Subcutaneous abdominal adipose tissue (tissue), 5 donors: ENCODE measurements at regions not wholly inside any gene's neighbourhood (a gene's known extent, or its start where the extent isn't known, plus 50 kb on each side); places are given as distances from the start of the nearest gene placed in this dataset.
"Not testable (repeated sequence)": the region's sequence is repeated elsewhere in the genome, so short reads cannot be mapped to it uniquely, and the experiment has no call there.

Experiments used
- H3K27ac ChIP-seq: one replicate; pipeline ENCODE4 v1.7.0; 2013; ENCODE audit warnings: low read depth, mild to moderate bottlenecking, inconsistent platforms, low read length, moderate library complexity
- H3K27me3 ChIP-seq, 5 donors: one replicate each; pipeline ENCODE4 v1.7.0; 2013; ENCODE audit warnings: low read length in 5 of 5, inconsistent platforms in 1 of 5; ENCODE audit not compliant: control insufficient read depth in 5 of 5, insufficient read depth in 4 of 5
- H3K36me3 ChIP-seq, 5 donors: one replicate each; pipeline ENCODE4 v1.7.0; 2013; ENCODE audit warnings: low read length in 5 of 5; ENCODE audit not compliant: control insufficient read depth in 5 of 5, insufficient read depth in 5 of 5
- H3K4me1 ChIP-seq, 5 donors: one replicate each; pipeline ENCODE4 v1.7.0; 2013; ENCODE audit warnings: low read length in 5 of 5, mild to moderate bottlenecking in 3 of 5, moderate library complexity in 1 of 5; ENCODE audit not compliant: control insufficient read depth in 5 of 5, insufficient read depth in 5 of 5
- H3K4me3 ChIP-seq, 5 donors: one replicate each; pipeline ENCODE4 v1.7.0; 2013; ENCODE audit warnings: low read length in 5 of 5, low read depth in 1 of 5
- H3K9ac ChIP-seq, 5 donors: one replicate each; pipeline ENCODE4 v1.7.0; 2013; ENCODE audit warnings: low read length in 5 of 5, mild to moderate bottlenecking in 4 of 5, moderate library complexity in 3 of 5
- H3K9me3 ChIP-seq, 5 donors: one replicate each; pipeline ENCODE4 v1.7.0; 2013; ENCODE audit warnings: low read length in 5 of 5; ENCODE audit not compliant: control insufficient read depth in 5 of 5
- donor health status: healthy.
- donor health status: healthy.
- donor health status: healthy.
- donor health status: healthy.
- donor health status: healthy.

- Histone ChIP-seq H3K36me3 (no peaks in the 10 kb centered on the region), H3K4me3 (no peak overlapping the region), H3K4me1 (peaks cover 0 to 7% (median 0%) of the 10 kb centered on the region in 5 donors), H3K9ac (no peak overlapping the region), H3K27ac (no peak overlapping the region), H3K9me3 (no peaks in the 10 kb centered on the region), H3K27me3 (no peaks in the 10 kb centered on the region)
Observed at GRCh38 chr5:115751176-115751575, 65.3 kb downstream of the CDO1 start.

GRCh38 chr5:115749016-115749415 is 67.4 kb downstream of the CDO1 start:
- no peak overlapping the region for H3K9ac ChIP-seq
- H3K4me3 ChIP-seq, result no peak overlapping the region
- no peak overlapping the region for H3K27ac ChIP-seq
- no peaks in the 10 kb centered on the region for H3K36me3 ChIP-seq
- H3K9me3 ChIP-seq, result peaks cover 0 to 10% (median 5%) of the 10 kb centered on the region in 5 donors
- H3K4me1 ChIP-seq, result peaks cover 0 to 7% (median 0%) of the 10 kb centered on the region in 5 donors
- no peaks in the 10 kb centered on the region for H3K27me3 ChIP-seq

GRCh38 chr5:115739245-115739644 is 77.2 kb downstream of the CDO1 start:
- H3K9ac ChIP-seq, result not testable (repeated sequence)

GRCh38 chr5:115738830-115739229 is 77.6 kb downstream of the CDO1 start:
- no peak overlapping the region for H3K9ac ChIP-seq
- H3K9me3 ChIP-seq, result peaks cover 0 to 2% (median 0%) of the 10 kb centered on the region in 5 donors
- no peaks in the 10 kb centered on the region for H3K27me3 ChIP-seq
- peaks cover 0 to 18% (median 12%) of the 10 kb centered on the region in 5 donors for H3K4me1 ChIP-seq
- H3K36me3 ChIP-seq, result no peaks in the 10 kb centered on the region
- no peak overlapping the region for H3K4me3 ChIP-seq
- no peak overlapping the region for H3K27ac ChIP-seq

More at GRCh38 chr5:115739245-115739644, 77.2 kb downstream of the CDO1 start:
- H3K36me3 ChIP-seq, H3K4me3 ChIP-seq, H3K27me3 ChIP-seq, H3K9me3 ChIP-seq, H3K27ac ChIP-seq: not testable (repeated sequence)
- peaks cover 0 to 15% (median 11%) of the 10 kb centered on the region in 5 donors for H3K4me1 ChIP-seq

- Histone ChIP-seq H3K9ac (no peak overlapping the region), H3K4me3 (no peak overlapping the region), H3K9me3 (peaks cover 0 to 2% (median 0%) of the 10 kb centered on the region in 5 donors), H3K27ac (no peak overlapping the region), H3K36me3 (no peaks in the 10 kb centered on the region), H3K4me1 (peaks cover 0 to 27% (median 16%) of the 10 kb centered on the region in 5 donors), H3K27me3 (no peaks in the 10 kb centered on the region)
Observed at GRCh38 chr5:115737452-115737851, 79.0 kb downstream of the CDO1 start.

GRCh38 chr5:115736690-115737005 is 79.8 kb downstream of the CDO1 start:
- Histone ChIP-seq H3K4me3 (no peak overlapping the region), H3K9me3 (peaks cover 0 to 2% (median 0%) of the 10 kb centered on the region in 5 donors), H3K36me3 (no peaks in the 10 kb centered on the region), H3K9ac (peak overlapping the region in 1 of 5 donors; percentile 56), H3K4me1 (peaks cover 0 to 32% (median 19%) of the 10 kb centered on the region in 5 donors), H3K27me3 (no peaks in the 10 kb centered on the region), H3K27ac (peak overlapping the region; percentile 92)

- Histone ChIP-seq H3K9me3 (peaks cover 0 to 2% (median 0%) of the 10 kb centered on the region in 5 donors), H3K27me3 (no peaks in the 10 kb centered on the region), H3K9ac (peak overlapping the region in 1 of 5 donors; percentile 56), H3K36me3 (no peaks in the 10 kb centered on the region), H3K4me1 (peaks cover 0 to 34% (median 19%) of the 10 kb centered on the region in 5 donors), H3K27ac (peak overlapping the region; percentile 92), H3K4me3 (no peak overlapping the region)
Observed at GRCh38 chr5:115736004-115736689, 80.3 kb downstream of the CDO1 start.

- H3K4me3 ChIP-seq, result no peak overlapping the region
- peaks cover 0 to 34% (median 19%) of the 10 kb centered on the region in 5 donors for H3K4me1 ChIP-seq
- no peaks in the 10 kb centered on the region for H3K36me3 ChIP-seq
- no peaks in the 10 kb centered on the region for H3K27me3 ChIP-seq
- peak overlapping the region; percentile 92 for H3K27ac ChIP-seq
- no peaks in the 10 kb centered on the region for H3K9me3 ChIP-seq
- H3K9ac ChIP-seq, result peak overlapping the region in 1 of 5 donors; percentile 67
Observed at GRCh38 chr5:115735108-115735998, 81.1 kb downstream of the CDO1 start.

GRCh38 chr5:115733607-115734006 is 82.9 kb downstream of the CDO1 start:
- Histone ChIP-seq H3K36me3 (no peaks in the 10 kb centered on the region), H3K4me1 (peaks cover 0 to 34% (median 19%) of the 10 kb centered on the region in 5 donors), H3K9ac (no peak overlapping the region), H3K4me3 (no peak overlapping the region), H3K27ac (peak overlapping the region; percentile 92), H3K9me3 (peaks cover 0 to 7% (median 0%) of the 10 kb centered on the region in 5 donors), H3K27me3 (no peaks in the 10 kb centered on the region)

- H3K27me3 ChIP-seq, result no peaks in the 10 kb centered on the region
Observed at GRCh38 chr5:115732026-115732425, 84.4 kb downstream of the CDO1 start.

More at GRCh38 chr5:115732026-115732425, 84.4 kb downstream of the CDO1 start:
- Histone ChIP-seq H3K36me3 (no peaks in the 10 kb centered on the region), H3K4me3 (no peak overlapping the region), H3K27ac (no peak overlapping the region), H3K4me1 (peaks cover 0 to 34% (median 19%) of the 10 kb centered on the region in 5 donors), H3K9me3 (peaks cover 0 to 7% (median 0%) of the 10 kb centered on the region in 5 donors), H3K9ac (no peak overlapping the region)
